ENCODE measurements at regions not wholly inside any gene's neighbourhood (a gene's known extent, or its start where the extent isn't known, plus 50 kb on each side); places are given as distances from the start of the nearest gene placed in this dataset.

DNA sequence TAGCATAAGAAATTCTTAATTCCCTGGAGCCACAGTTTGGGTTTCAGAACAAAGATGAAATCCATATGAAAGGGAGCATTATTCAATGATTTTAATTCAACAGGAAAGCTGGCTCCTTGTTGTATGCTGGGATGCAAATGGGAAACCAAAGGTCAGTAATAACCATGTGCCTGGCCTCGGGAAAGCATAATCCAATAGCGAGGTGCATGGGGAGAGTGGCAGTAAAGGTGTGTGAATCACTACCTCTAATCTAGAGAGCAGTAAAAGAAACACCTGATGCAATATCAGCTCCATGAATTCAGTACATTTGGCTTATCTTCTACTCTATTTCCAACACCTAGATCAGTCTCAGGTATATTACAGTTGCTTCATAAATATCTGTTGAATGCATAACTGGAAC lies 220.1 kb downstream of the FBXO15 start:
- no peak for TF ChIP-seq CTCF (conservative IDR thresholded peaks at IDR 0.05; ENCODE audit: low read depth, low read length)
- no peak overlapping the region for H3K4me3 ChIP-seq (ENCODE audit: low read depth, low read length)
- DNase-seq (ENCODE audit: low read depth) = no peak

DNA sequence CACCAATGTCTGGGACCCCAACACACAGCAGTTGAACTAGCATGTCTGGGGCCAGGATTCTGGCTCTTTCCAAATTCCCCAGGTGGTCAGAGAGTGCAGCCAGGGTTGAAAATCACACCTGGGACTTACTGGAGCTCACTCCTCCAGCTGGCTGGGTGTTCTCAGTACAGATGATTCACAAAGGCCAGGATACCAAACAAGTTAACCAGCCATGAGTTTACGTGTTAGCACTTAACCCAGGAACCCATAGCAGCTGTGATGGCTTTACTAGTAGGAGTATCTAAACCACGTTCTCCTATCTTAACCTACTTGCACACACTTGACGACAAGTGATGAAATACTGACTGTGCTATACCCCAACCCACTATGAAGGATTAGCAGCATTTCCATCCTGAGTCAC lies 222.8 kb downstream of the FBXO15 start:
- no peak for TF ChIP-seq CTCF (conservative IDR thresholded peaks at IDR 0.05; ENCODE audit: low read depth, low read length)
- DNase-seq (ENCODE audit: low read depth) = no peak
- H3K4me3 ChIP-seq (ENCODE audit: low read depth, low read length) = no peak overlapping the region

- no peak for DNase-seq (ENCODE audit: low read depth)
- no peak for TF ChIP-seq CTCF (conservative IDR thresholded peaks at IDR 0.05; ENCODE audit: low read depth, low read length)
- no peak overlapping the region for H3K4me3 ChIP-seq (ENCODE audit: low read depth, low read length)
These were observed 223.3 kb downstream of the FBXO15 start for GRCh38 chr18:73924307-73924706.

DNA sequence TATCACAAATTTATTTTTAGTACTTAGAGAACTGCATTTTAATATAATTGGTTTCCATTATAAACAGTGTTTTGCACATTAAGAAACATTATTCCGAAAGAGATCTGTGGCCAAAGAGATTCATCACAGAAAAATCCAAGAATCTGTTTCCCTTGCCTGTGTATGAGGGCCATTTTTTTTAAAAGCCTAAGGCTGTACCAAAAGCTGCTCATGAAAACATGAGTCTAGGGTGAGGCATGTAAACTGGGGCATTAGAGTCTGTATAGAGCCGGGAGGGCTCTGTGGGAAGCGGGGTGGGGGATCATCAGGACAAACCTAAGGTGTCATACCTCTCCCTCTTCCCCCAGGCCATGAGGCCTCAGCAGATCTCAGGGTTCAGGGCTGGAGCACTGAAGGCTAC lies 223.8 kb downstream of the FBXO15 start:
- TF ChIP-seq CTCF (conservative IDR thresholded peaks at IDR 0.05; ENCODE audit: low read depth, low read length) = no peak
- no peak overlapping the region for H3K4me3 ChIP-seq (ENCODE audit: low read depth, low read length)
- no peak for DNase-seq (ENCODE audit: low read depth)

DNA sequence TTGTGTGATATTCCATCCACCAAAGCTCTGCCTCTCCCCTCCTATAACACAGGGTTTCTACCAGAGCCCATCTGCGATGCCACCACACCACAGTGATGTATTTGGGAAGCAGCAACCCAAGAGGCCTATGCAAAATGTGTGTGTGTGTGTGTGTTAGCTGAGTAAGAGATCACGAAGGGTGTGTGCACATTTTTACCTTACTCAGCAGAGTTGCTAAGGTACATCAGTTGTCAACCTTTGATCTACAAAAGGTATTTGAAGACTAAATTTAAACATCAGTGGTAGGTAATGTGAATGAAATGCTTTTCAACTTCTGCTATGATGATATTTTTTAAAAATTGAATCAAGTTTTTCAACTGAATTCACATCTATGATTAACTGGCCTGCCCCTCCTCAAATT lies 227.6 kb downstream of the FBXO15 start:
- TF ChIP-seq CTCF (conservative IDR thresholded peaks at IDR 0.05; ENCODE audit: low read depth, low read length) = no peak
- H3K4me3 ChIP-seq (ENCODE audit: low read depth, low read length) = no peak overlapping the region
- DNase-seq (ENCODE audit: low read depth) = no peak

GRCh38 chr18:73918816-73919215 lies 228.8 kb downstream of the FBXO15 start:
- no peak overlapping the region for H3K4me3 ChIP-seq (ENCODE audit: low read depth, low read length)
- no peak for TF ChIP-seq CTCF (conservative IDR thresholded peaks at IDR 0.05; ENCODE audit: low read depth, low read length)
- no peak for DNase-seq (ENCODE audit: low read depth)

- DNase-seq (ENCODE audit: low read depth) = no peak
- TF ChIP-seq CTCF (conservative IDR thresholded peaks at IDR 0.05; ENCODE audit: low read depth, low read length) = no peak
- no peak overlapping the region for H3K4me3 ChIP-seq (ENCODE audit: low read depth, low read length)
These were observed 230.6 kb downstream of the FBXO15 start for GRCh38 chr18:73917046-73917445.

Measured in epithelial cell of proximal tubule (primary cell).